Epithelial cell of esophagus (primary cell): ENCODE measurements at regions not wholly inside any gene's neighbourhood (a gene's known extent, or its start where the extent isn't known, plus 50 kb on each side); places are given as distances from the start of the nearest gene placed in this dataset.

Source experiments
- DNase-seq: peaks from one replicate; pipeline ENCODE4 v3.0.0; 2010; ENCODE audit warnings: low read depth
- H3K4me3 ChIP-seq: 2 replicates; pipeline ENCODE4 v1.5.1; 2011; ENCODE audit warnings: mild to moderate bottlenecking, low read length, control low read depth
- TF ChIP-seq, protein P1 (sequence below): IDR thresholded peaks from 2 replicates; pipeline ENCODE4 v1.5.1; 2011; ENCODE audit warnings: low read depth, mild to moderate bottlenecking, low read length, control low read depth, inconsistent platforms; ENCODE audit not compliant: insufficient read depth; ENCODE audit errors: missing control alignments

DNA sequence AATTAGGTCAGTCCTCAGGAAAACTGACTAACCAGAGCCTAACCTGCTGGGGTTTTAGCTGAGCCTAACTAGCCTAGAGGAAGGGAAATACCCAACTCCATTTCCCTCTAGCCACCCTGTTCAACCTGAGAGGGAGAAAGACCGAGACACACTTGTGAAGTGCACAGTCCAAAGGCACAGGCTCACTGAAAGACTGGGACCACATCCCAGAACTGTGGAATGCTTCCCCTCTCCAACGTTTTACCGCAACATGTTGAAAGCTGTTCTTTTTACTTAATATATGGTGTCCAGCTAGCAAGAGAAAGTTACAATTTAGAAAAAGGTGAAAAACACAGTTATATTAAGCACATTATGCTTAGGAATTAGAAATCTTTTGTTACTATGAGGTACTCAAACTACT, 76.8 kb upstream of the SIMC1 start:
- DNase-seq = no peak
- no peak overlapping the region for H3K4me3 ChIP-seq
- TF ChIP-seq, protein P1, sequence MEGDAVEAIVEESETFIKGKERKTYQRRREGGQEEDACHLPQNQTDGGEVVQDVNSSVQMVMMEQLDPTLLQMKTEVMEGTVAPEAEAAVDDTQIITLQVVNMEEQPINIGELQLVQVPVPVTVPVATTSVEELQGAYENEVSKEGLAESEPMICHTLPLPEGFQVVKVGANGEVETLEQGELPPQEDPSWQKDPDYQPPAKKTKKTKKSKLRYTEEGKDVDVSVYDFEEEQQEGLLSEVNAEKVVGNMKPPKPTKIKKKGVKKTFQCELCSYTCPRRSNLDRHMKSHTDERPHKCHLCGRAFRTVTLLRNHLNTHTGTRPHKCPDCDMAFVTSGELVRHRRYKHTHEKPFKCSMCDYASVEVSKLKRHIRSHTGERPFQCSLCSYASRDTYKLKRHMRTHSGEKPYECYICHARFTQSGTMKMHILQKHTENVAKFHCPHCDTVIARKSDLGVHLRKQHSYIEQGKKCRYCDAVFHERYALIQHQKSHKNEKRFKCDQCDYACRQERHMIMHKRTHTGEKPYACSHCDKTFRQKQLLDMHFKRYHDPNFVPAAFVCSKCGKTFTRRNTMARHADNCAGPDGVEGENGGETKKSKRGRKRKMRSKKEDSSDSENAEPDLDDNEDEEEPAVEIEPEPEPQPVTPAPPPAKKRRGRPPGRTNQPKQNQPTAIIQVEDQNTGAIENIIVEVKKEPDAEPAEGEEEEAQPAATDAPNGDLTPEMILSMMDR = no peak

DNA sequence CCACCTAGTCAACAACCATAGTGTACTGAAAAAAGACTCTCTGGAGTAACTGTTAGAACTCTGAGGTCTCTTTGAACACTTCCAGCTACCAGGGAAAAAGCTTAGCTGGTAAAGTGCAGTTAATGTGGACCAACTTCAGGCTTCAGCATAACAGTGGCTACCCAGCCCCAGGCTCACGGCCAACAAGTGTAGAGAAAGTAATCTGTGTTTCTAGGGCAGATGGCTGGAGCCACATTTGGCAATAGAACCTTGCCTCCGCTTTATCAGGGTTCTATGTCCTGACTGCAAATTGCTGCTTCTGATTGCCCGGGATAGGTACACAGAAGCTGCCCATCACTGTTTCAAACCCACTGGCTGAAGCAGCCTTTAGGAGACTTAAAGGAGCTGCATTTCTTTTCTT, 76.0 kb upstream of the SIMC1 start:
- DNase-seq = no peak
- H3K4me3 ChIP-seq = no peak overlapping the region
- TF ChIP-seq, protein P1 = no peak

DNA sequence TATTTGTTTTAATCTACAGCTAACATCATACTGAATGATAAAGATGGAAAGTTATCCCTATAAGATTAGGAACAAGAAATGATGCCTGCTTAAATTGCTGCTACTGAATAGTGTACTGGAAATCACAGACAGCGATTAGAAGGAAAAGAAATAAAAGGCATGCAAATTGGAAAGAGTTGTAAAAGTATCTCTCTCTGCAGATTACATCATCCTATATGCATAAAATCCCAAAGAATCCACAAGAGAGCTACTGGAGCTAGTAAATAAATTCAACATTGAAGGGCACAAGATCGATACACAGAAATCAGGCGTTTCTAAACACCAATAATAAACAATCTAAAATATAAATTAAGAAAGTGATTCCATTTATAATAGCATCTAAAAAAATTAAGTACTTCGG, 75.3 kb upstream of the SIMC1 start:
- TF ChIP-seq, protein P1 = no peak
- no peak overlapping the region for H3K4me3 ChIP-seq
- no peak for DNase-seq

DNA sequence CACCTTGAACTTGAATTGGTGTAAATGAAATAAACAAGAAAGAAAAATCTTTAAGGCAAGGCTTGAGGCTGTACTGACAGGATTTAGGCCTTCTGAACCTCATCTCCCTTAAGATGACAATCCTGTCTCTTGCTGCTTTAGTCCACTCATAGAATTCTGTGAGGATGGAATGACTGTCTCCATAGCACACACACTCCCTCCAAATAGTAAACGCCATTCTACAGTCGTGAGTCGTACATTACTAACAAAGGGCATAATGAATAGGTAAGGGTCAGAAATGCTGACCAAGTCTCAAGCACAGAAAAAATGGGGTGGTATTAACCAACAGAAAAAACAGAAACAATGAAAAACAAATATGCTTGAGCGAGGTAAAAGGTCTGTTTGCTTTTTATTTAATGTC, 71.8 kb upstream of the SIMC1 start:
- DNase-seq = peak; percentile 10
- H3K4me3 ChIP-seq = no peak overlapping the region
- TF ChIP-seq, protein P1 = no peak

DNA sequence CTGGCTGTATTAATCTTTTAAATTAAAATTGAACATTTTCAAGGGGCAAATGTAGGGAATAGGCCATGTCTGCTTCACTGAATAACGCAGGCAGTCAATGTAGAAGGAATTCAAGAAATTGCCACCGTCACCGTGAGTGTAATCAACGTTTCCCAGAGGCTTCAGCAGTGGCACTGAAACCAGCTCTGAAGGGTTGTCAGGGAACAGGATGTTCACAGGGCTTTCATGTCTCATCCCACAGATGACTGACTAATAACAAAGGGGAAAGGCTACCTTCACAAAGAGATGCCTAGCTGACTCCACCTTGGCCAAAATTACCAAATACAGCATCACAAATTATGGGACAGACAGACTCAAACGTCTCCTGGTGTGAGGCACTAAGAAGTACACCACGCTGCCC, 70.4 kb upstream of the SIMC1 start:
- DNase-seq = no peak
- TF ChIP-seq, protein P1 = no peak
- H3K4me3 ChIP-seq = no peak overlapping the region

DNA sequence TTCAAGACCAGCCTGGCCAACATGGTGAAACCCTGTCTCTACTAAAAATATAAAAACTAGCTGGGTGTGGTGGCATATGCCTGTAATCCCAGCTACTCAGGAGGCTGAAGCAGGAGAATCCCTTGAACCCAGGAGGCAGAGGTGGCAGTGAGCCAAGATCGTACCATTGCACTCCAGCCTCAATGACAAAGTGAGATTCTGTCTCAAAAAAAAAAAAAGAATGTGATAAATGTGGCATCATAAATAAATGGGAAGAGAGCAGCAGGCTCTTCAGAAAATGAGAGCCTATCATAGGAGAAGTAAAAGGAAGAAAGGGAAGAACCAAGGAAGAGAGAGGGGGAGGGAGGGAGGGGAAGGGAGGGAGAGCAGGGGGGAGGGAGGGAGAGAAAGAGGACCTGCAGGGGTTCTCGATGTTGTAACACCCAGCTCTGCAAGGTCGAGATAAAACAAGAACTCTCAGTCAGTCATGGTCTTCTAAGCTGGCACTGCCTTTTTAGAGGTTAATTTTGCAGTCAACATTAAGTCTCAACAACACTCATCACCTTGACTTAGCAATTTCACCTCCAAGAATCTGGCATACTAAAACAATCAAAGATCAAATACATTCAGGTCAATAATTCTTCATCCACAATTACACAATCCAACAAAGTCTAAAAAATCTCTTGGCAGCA, 68.7 kb upstream of the SIMC1 start:
- TF ChIP-seq, protein P1 = no peak
- no peak overlapping the region for H3K4me3 ChIP-seq
- DNase-seq = no peak

DNA sequence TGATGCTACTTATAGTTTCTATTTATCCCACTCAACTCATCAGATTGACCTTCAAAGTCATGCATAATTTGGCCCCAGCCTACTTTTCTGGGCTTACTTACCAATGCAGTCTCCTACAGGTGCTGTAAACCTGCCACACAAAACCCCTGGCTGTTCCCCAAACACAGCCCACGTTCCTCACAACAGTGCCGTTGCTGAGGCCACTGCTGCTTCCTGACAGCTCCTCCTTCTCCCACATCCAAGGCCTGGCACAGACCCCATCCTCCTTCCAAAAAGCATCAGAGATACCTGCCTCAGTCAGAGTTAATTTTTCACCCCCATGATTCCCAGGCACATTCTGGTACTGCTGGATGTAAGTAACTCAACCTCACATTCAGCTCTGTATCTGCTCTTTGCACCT, 68.1 kb upstream of the SIMC1 start:
- no peak overlapping the region for H3K4me3 ChIP-seq
- TF ChIP-seq, protein P1 = no peak
- DNase-seq = no peak
